SK-N-SH (cell line): ENCODE measurements at regions not wholly inside any gene's neighbourhood (a gene's known extent, or its start where the extent isn't known, plus 50 kb on each side); places are given as distances from the start of the nearest gene placed in this dataset.

Source experiments
- CTCF ChIA-PET: fragments of 300-600, 350-600 bp; formaldehyde crosslinking; extraction: SDS; loops from one replicate; lab custom pipeline; 2021; lab: Yijun Ruan, JAX
- POLR2A ChIA-PET: fragments of 350-600 bp; sonication (Branson Sonifier 250); formaldehyde crosslinking; extraction: SDS; loops from one replicate; lab custom pipeline; 2020; ENCODE audit warnings: antibody characterized with exemption, inconsistent platforms; lab: Yijun Ruan, JAX
- DNase-seq: peaks from one replicate; pipeline ENCODE4 v3.0.0; 2012
- H2AFZ ChIP-seq: fragments of 200-600 bp; sonication (generic); 2 replicates; pipeline ENCODE4 v1.8.1; 2016; ENCODE audit warnings: antibody characterized with exemption, mild to moderate bottlenecking, low read depth
- H3F3A ChIP-seq: fragments of 200-600 bp; sonication (generic); replicated peaks from 2 replicates; pipeline ENCODE3; 2016; ENCODE audit warnings: antibody characterized with exemption, mild to moderate bottlenecking; ENCODE audit not compliant: insufficient read depth
- H3K27ac ChIP-seq, 2 experiments: fragments of 200-500 bp in 1 of 2; fragments of 200-600 bp in 1 of 2; sonication (Bioruptor generic) in 1 of 2; sonication (generic), shearing (Covaris generic) in 1 of 2; 2 replicates each; pipeline versions ENCODE4 v1.5.1 to v1.6.1; 2014 to 2016; ENCODE audit warnings: low read depth in 2 of 2, inconsistent platforms in 1 of 2, low read length in 1 of 2, mild to moderate bottlenecking in 1 of 2, mixed read lengths in 1 of 2
- H3K27me3 ChIP-seq: fragments of 200-600 bp; sonication (generic), shearing (Covaris generic); 2 replicates; pipeline ENCODE4 v1.6.1; 2016; ENCODE audit warnings: mixed run types; ENCODE audit not compliant: insufficient read depth
- H3K36me3 ChIP-seq, 2 experiments: fragments of 200-500 bp in 1 of 2; fragments of 200-600 bp in 1 of 2; sonication (Bioruptor generic) in 1 of 2; sonication (generic) in 1 of 2; replicated peaks in 1 of 2; 2 replicates each; pipeline versions ENCODE3 to v1.5.1; 2014 to 2016; ENCODE audit warnings: low read length in 1 of 2, mild to moderate bottlenecking in 1 of 2; ENCODE audit not compliant: insufficient read depth in 2 of 2, control insufficient read depth in 1 of 2
- H3K4me1 ChIP-seq, 2 experiments: fragments of 200-500 bp in 1 of 2; fragments of 200-600 bp in 1 of 2; sonication (Bioruptor generic) in 1 of 2; sonication (generic), shearing (Covaris generic) in 1 of 2; 2 replicates each; pipeline versions ENCODE4 v1.5.1 to v1.6.1; 2014 to 2016; ENCODE audit warnings: low read depth in 1 of 2, low read length in 1 of 2, mixed run types in 1 of 2; ENCODE audit not compliant: insufficient read depth in 2 of 2, control insufficient read depth in 1 of 2
- H3K4me2 ChIP-seq: fragments of 200-600 bp; sonication (generic), shearing (Covaris generic); 2 replicates; pipeline ENCODE4 v1.6.1; 2017; ENCODE audit warnings: mixed run types
- H3K4me3 ChIP-seq, 2 experiments: fragments of 200-500 bp in 1 of 2; fragments of 200-600 bp in 1 of 2; sonication (Bioruptor generic) in 1 of 2; sonication (generic), shearing (Covaris generic) in 1 of 2; 2 replicates each; pipeline versions ENCODE4 v1.5.1 to v1.8.1; 2014 to 2016; ENCODE audit warnings: low read depth in 2 of 2, inconsistent platforms in 1 of 2, low read length in 1 of 2, mild to moderate bottlenecking in 1 of 2, mixed read lengths in 1 of 2, moderate library complexity in 1 of 2
- H3K79me2 ChIP-seq: fragments of 200-600 bp; sonication (generic); 2 replicates; pipeline ENCODE4 v1.8.1; 2017; ENCODE audit warnings: mild to moderate bottlenecking; ENCODE audit not compliant: insufficient read depth
- H3K9ac ChIP-seq: fragments of 200-600 bp; sonication (generic); 2 replicates; pipeline ENCODE4 v1.6.1; 2017; ENCODE audit warnings: mixed run types
- H3K9me2 ChIP-seq: fragments of 200-600 bp; sonication (generic); 2 replicates; pipeline ENCODE4 v1.6.1; 2017; ENCODE audit warnings: mixed run types
- H3K9me3 ChIP-seq: fragments of 200-600 bp; sonication (generic); 2 replicates; pipeline ENCODE4 v1.6.1; 2017; ENCODE audit warnings: mixed run types, mild to moderate bottlenecking, moderate library complexity
- H4K20me1 ChIP-seq: fragments of 200-600 bp; sonication (generic); 2 replicates; pipeline ENCODE4 v1.6.1; 2017; ENCODE audit warnings: mild to moderate bottlenecking, mixed run types; ENCODE audit not compliant: insufficient read depth
- CHD2 ChIP-seq: fragments of 150-350 bp; IDR thresholded peaks from 2 replicates; pipeline ENCODE4 v1.6.1; 2018; ENCODE audit warnings: low read length; ENCODE audit not compliant: partially characterized antibody
- ELF1 ChIP-seq: IDR thresholded peaks from 2 replicates; pipeline ENCODE4 v1.4.0; 2012
- EZH2phosphoT487 ChIP-seq: fragments of 200-600 bp; sonication (generic); IDR thresholded peaks from 2 replicates; pipeline ENCODE4 v1.6.1; 2017; ENCODE audit warnings: low read depth, mixed run types, mild to moderate bottlenecking, antibody characterized with exemption, moderate library complexity, borderline replicate concordance
- FOSL2 ChIP-seq: IDR thresholded peaks from 2 replicates; pipeline ENCODE4 v1.4.0; 2012; ENCODE audit warnings: low read depth, mild to moderate bottlenecking, moderate library complexity, borderline replicate concordance
- FOXJ3 ChIP-seq: sonication (generic); formaldehyde crosslinking; IDR thresholded peaks from 2 replicates; pipeline ENCODE4 v1.5.1; 2020; ENCODE audit warnings: mild to moderate bottlenecking, missing genetic modification reagents
- FOXM1 ChIP-seq: IDR thresholded peaks from 2 replicates; pipeline ENCODE4 v1.4.0; 2012; ENCODE audit warnings: low read depth, mild to moderate bottlenecking
- GABPA ChIP-seq: IDR thresholded peaks from 2 replicates; pipeline ENCODE4 v1.4.0; 2012; ENCODE audit warnings: low read depth, mild to moderate bottlenecking
- GATA2 ChIP-seq: sonication (generic); formaldehyde crosslinking; IDR thresholded peaks from 2 replicates; pipeline ENCODE4 v1.5.0; 2020; ENCODE audit warnings: mild to moderate bottlenecking, missing genetic modification reagents
- JUND ChIP-seq: IDR thresholded peaks from 2 replicates; pipeline ENCODE4 v1.4.0; 2012
- MXI1 ChIP-seq: IDR thresholded peaks from 2 replicates; pipeline ENCODE4 v1.6.1; 2012; ENCODE audit warnings: mild to moderate bottlenecking, low read depth, low read length, improper control_type of control experiment
- NFIC ChIP-seq: IDR thresholded peaks from 2 replicates; pipeline ENCODE4 v1.4.0; 2012; ENCODE audit warnings: borderline replicate concordance
- NRF1 ChIP-seq: IDR thresholded peaks from 2 replicates; pipeline ENCODE4 v1.6.1; 2012; ENCODE audit warnings: low read depth, mild to moderate bottlenecking, low read length
- POLR2AphosphoS5 ChIP-seq: IDR thresholded peaks from 2 replicates; pipeline ENCODE4 v1.6.1; 2012; ENCODE audit warnings: low read depth, low read length
- RAD21 ChIP-seq: IDR thresholded peaks from 2 replicates; pipeline ENCODE4 v1.6.1; 2012; ENCODE audit warnings: mild to moderate bottlenecking, low read length
- RCOR1 ChIP-seq: fragments of 150-350 bp; IDR thresholded peaks from 2 replicates; pipeline ENCODE4 v1.6.1; 2017; ENCODE audit warnings: antibody characterized with exemption, low read length
- RFX5 ChIP-seq: IDR thresholded peaks from 2 replicates; pipeline ENCODE4 v1.6.1; 2012; ENCODE audit warnings: mild to moderate bottlenecking, improper control_type of control experiment, low read length
- RXRA ChIP-seq: IDR thresholded peaks from 2 replicates; pipeline ENCODE4 v1.4.0; 2012; ENCODE audit warnings: low read depth, mild to moderate bottlenecking, borderline replicate concordance
- SMC3 ChIP-seq: IDR thresholded peaks from 2 replicates; pipeline ENCODE4 v1.6.1; 2012; ENCODE audit warnings: low read depth, low read length, improper control_type of control experiment
- TAF1 ChIP-seq: IDR thresholded peaks from 2 replicates; pipeline ENCODE4 v1.6.1; 2012; ENCODE audit warnings: low read depth, mild to moderate bottlenecking, low read length, moderate library complexity, borderline replicate concordance
- TCF12 ChIP-seq: IDR thresholded peaks from 2 replicates; pipeline ENCODE4 v1.4.0; 2012
- WGBS: methylation state at CpG from one replicate; pipeline ENCODE4 v1.1.6; 2017; ENCODE audit warnings: low lambda C conversion rate; 5-methylcytosine and 5-hydroxymethylcytosine counted together
- TF ChIP-seq, protein P1 (sequence below): fragments of 150-350 bp; IDR thresholded peaks from 2 replicates; pipeline ENCODE4 v1.6.1; 2017; ENCODE audit warnings: antibody characterized with exemption, low read length, low read depth, borderline replicate concordance
- TF ChIP-seq, protein P2 (sequence below): IDR thresholded peaks from 2 replicates; pipeline ENCODE4 v1.4.0; 2012; ENCODE audit warnings: low read depth
- TF ChIP-seq, protein P3 (sequence below): fragments of 200-600 bp; sonication (generic); IDR thresholded peaks from 2 replicates; pipeline ENCODE4 v1.6.1; 2017; ENCODE audit warnings: antibody characterized with exemption, mild to moderate bottlenecking, moderate library complexity

DNA sequence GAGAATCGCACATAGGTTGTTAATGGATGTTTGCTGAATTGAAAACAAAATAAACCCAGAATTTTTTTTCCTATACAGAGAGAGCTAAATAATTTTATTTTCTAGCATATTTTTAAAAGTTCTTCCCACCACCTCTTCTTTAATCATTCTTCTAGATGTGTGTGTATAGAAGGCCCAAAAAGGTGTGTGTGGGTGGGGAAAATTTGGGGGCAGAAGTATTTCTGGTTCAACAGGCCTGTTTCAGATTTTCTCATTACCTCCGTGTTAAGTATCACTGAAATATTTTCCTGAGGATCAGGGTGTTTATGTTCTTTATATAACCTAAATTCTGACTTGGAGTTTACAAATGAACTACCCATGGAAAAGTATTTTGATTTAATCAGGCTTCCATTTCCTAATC lies 144.2 kb upstream of the ZNF804B start:
- no peaks in the 10 kb centered on the region for H3K4me1 ChIP-seq
- no peaks in the 10 kb centered on the region for H3F3A ChIP-seq
- H3K9ac ChIP-seq, result no peak overlapping the region
- no peak for DNase-seq
- TF ChIP-seq TCF12, result no peak
- no peak for TF ChIP-seq NRF1
- TF ChIP-seq, protein P1, sequence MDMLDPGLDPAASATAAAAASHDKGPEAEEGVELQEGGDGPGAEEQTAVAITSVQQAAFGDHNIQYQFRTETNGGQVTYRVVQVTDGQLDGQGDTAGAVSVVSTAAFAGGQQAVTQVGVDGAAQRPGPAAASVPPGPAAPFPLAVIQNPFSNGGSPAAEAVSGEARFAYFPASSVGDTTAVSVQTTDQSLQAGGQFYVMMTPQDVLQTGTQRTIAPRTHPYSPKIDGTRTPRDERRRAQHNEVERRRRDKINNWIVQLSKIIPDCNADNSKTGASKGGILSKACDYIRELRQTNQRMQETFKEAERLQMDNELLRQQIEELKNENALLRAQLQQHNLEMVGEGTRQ, result no peak
- TF ChIP-seq RCOR1, result no peak
- TF ChIP-seq, protein P2, sequence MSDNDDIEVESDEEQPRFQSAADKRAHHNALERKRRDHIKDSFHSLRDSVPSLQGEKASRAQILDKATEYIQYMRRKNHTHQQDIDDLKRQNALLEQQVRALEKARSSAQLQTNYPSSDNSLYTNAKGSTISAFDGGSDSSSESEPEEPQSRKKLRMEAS, result no peak
- TF ChIP-seq EZH2phosphoT487, result no peak
- TF ChIP-seq SMC3, result no peak
- TF ChIP-seq, protein P3, sequence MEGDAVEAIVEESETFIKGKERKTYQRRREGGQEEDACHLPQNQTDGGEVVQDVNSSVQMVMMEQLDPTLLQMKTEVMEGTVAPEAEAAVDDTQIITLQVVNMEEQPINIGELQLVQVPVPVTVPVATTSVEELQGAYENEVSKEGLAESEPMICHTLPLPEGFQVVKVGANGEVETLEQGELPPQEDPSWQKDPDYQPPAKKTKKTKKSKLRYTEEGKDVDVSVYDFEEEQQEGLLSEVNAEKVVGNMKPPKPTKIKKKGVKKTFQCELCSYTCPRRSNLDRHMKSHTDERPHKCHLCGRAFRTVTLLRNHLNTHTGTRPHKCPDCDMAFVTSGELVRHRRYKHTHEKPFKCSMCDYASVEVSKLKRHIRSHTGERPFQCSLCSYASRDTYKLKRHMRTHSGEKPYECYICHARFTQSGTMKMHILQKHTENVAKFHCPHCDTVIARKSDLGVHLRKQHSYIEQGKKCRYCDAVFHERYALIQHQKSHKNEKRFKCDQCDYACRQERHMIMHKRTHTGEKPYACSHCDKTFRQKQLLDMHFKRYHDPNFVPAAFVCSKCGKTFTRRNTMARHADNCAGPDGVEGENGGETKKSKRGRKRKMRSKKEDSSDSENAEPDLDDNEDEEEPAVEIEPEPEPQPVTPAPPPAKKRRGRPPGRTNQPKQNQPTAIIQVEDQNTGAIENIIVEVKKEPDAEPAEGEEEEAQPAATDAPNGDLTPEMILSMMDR, result no peak
- TF ChIP-seq JUND, result no peak
- TF ChIP-seq FOXJ3 (CRISPR knock-in tag), result no peak
- no peak for TF ChIP-seq FOXM1
- TF ChIP-seq RFX5, result no peak
- no peak for TF ChIP-seq NFIC
- no peak for TF ChIP-seq TAF1
- no peak for TF ChIP-seq RAD21
- TF ChIP-seq GABPA, result no peak
- no peak for TF ChIP-seq MXI1
- 24% methylated on average over 2 of the region's 2 CpGs for WGBS
- H3K36me3 ChIP-seq, result no peaks in the 10 kb centered on the region
- no peak overlapping the region for H3K4me2 ChIP-seq
- ChIA-PET POLR2A (no interaction called here), CTCF (interaction anchor here (1.7 kb wide), 1 partner anchor 33 kb away, joined by 3 read pairs; no protein-coding TSS in a partner anchor)
- H3K9me3 ChIP-seq, result no peaks in the 10 kb centered on the region
- H2AFZ ChIP-seq, result no peak overlapping the region
- H3K79me2 ChIP-seq, result no peaks in the 10 kb centered on the region
- no peak overlapping the region for H3K4me3 ChIP-seq
- no peak overlapping the region for H3K27ac ChIP-seq
- no peaks in the 10 kb centered on the region for H3K9me2 ChIP-seq
- no peaks in the 10 kb centered on the region for H4K20me1 ChIP-seq
- H3K27me3 ChIP-seq, result no peaks in the 10 kb centered on the region

DNA sequence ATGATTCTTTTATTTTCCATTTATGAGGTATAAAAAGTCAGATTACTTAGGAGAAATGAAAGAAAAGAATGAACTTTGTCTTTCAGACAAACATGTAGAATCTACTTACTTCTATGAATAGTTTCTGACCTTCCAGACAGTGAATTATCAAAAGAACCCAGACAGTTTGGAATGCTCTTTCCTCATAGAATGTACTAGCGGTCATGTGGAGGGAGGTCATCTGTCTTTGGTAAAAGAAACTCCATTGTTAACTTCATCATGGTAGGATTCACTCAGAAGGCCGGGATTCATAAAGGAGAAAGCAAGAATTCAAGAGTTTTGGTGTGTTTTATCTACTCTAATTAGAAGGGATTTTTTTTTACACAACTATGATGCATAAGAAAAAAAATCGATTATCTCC lies 144.8 kb upstream of the ZNF804B start:
- Histone ChIP-seq H3K36me3 (no peaks in the 10 kb centered on the region), H3K27me3 (no peaks in the 10 kb centered on the region), H3K4me3 (no peak overlapping the region), H3K9me2 (no peaks in the 10 kb centered on the region), H3K9me3 (no peaks in the 10 kb centered on the region), H4K20me1 (no peaks in the 10 kb centered on the region), H2AFZ (no peak overlapping the region), H3F3A (no peaks in the 10 kb centered on the region), H3K79me2 (no peaks in the 10 kb centered on the region), H3K4me1 (no peaks in the 10 kb centered on the region), H3K9ac (no peak overlapping the region), H3K27ac (no peak overlapping the region), H3K4me2 (no peak overlapping the region)
- DNase-seq, result no peak
- no peak for TF ChIP-seq POLR2AphosphoS5
- no peak for TF ChIP-seq RAD21
- no peak for TF ChIP-seq RXRA
- no peak for TF ChIP-seq CHD2
- no peak for TF ChIP-seq RFX5
- TF ChIP-seq NFIC, result no peak
- no peak for TF ChIP-seq ELF1
- TF ChIP-seq GABPA, result no peak
- TF ChIP-seq TAF1, result no peak
- no peak for TF ChIP-seq FOSL2
- TF ChIP-seq GATA2 (CRISPR knock-in tag), result no peak
- no peak for TF ChIP-seq NRF1
- no peak for TF ChIP-seq FOXJ3 (CRISPR knock-in tag)
- TF ChIP-seq RCOR1, result no peak
- CTCF ChIA-PET, result no interaction called here
- WGBS, result 13% methylated on average over 3 of the region's 3 CpGs
- POLR2A ChIA-PET, result no interaction called here
